Neural progenitor cell (in vitro differentiated cells): ENCODE measurements at regions not wholly inside any gene's neighbourhood (a gene's known extent, or its start where the extent isn't known, plus 50 kb on each side); places are given as distances from the start of the nearest gene placed in this dataset.

ENCODE experiments used
- EZH2 ChIP-seq: fragments of 200-600 bp; sonication (generic); IDR thresholded peaks from 2 replicates; pipeline ENCODE4 v1.6.1; 2017; ENCODE audit warnings: antibody characterized with exemption, mild to moderate bottlenecking, moderate library complexity
- TF ChIP-seq, protein P1 (sequence below): fragments of 200-600 bp; sonication (generic); IDR thresholded peaks from 2 replicates; pipeline ENCODE4 v1.5.1; 2017; ENCODE audit warnings: antibody characterized with exemption, mild to moderate bottlenecking

GRCh38 chr6:16855460-16855859 is 94.2 kb upstream of the ATXN1 start:
- TF ChIP-seq, protein P1, sequence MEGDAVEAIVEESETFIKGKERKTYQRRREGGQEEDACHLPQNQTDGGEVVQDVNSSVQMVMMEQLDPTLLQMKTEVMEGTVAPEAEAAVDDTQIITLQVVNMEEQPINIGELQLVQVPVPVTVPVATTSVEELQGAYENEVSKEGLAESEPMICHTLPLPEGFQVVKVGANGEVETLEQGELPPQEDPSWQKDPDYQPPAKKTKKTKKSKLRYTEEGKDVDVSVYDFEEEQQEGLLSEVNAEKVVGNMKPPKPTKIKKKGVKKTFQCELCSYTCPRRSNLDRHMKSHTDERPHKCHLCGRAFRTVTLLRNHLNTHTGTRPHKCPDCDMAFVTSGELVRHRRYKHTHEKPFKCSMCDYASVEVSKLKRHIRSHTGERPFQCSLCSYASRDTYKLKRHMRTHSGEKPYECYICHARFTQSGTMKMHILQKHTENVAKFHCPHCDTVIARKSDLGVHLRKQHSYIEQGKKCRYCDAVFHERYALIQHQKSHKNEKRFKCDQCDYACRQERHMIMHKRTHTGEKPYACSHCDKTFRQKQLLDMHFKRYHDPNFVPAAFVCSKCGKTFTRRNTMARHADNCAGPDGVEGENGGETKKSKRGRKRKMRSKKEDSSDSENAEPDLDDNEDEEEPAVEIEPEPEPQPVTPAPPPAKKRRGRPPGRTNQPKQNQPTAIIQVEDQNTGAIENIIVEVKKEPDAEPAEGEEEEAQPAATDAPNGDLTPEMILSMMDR: no peak
- TF ChIP-seq EZH2: no peak
